Tibial nerve (tissue), 4 donors: ENCODE measurements at regions not wholly inside any gene's neighbourhood (a gene's known extent, or its start where the extent isn't known, plus 50 kb on each side); places are given as distances from the start of the nearest gene placed in this dataset.
"Not testable (repeated sequence)": the region's sequence is repeated elsewhere in the genome, so short reads cannot be mapped to it uniquely, and the experiment has no call there.

Experiments
- EP300 ChIP-seq, 2 donors: sonication (generic); formaldehyde crosslinking; IDR thresholded peaks; one replicate each; pipeline ENCODE4 v1.6.1; 2017; ENCODE audit warnings: antibody characterized with exemption in 2 of 2, mild to moderate bottlenecking in 1 of 2
- POLR2A ChIP-seq, 2 donors: fragments of 450-650 bp; IDR thresholded peaks; one replicate each; pipeline ENCODE4 v1.6.1; 2017; ENCODE audit warnings: antibody characterized with exemption in 2 of 2, mild to moderate bottlenecking in 2 of 2, moderate library complexity in 2 of 2
- TF ChIP-seq, protein P1 (sequence below), 5 experiments: fragments of 200-600 bp in 3 of 5; fragments of 450-650 bp in 2 of 5; sonication (generic) in 3 of 5; IDR thresholded peaks; one replicate each; pipeline ENCODE4 v1.5.1; 2016 to 2019; ENCODE audit warnings: antibody characterized with exemption in 5 of 5, mild to moderate bottlenecking in 3 of 5, moderate library complexity in 2 of 5

DNA sequence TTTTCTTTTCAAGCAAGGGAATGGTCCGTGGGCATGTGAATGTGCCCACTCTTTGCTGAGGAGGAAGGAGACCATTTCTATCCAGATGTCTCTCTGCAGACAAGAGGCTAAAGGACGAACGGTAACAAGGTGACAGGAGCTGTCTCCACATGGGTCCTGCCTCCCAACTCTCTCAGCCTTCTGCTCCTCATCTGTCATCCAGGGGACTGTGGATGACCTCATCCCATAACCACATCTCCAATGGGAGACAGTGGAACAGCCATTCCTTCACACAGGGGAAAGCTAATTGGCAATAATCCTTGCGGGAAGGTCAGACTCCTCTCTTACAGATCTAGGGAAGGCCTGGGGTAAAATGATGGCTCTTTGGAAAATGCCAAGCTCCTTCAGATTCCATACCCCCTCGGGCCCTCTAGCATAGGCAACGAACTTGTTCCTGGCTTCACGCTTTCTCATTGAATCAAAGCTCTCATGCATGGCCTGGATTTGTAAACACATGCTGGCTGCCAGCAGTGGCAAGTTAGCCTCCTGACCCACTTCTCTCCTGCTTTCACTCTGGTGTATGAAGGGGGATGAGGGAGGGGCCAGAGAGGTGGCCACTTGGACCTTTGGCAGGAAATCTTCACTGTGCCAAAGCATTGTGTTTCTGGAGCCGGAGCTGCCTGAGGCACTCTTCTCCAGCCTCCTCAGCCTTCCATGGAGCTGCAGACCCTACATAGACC, 65.8 kb upstream of the IKBKE start:
- TF ChIP-seq, protein P1, sequence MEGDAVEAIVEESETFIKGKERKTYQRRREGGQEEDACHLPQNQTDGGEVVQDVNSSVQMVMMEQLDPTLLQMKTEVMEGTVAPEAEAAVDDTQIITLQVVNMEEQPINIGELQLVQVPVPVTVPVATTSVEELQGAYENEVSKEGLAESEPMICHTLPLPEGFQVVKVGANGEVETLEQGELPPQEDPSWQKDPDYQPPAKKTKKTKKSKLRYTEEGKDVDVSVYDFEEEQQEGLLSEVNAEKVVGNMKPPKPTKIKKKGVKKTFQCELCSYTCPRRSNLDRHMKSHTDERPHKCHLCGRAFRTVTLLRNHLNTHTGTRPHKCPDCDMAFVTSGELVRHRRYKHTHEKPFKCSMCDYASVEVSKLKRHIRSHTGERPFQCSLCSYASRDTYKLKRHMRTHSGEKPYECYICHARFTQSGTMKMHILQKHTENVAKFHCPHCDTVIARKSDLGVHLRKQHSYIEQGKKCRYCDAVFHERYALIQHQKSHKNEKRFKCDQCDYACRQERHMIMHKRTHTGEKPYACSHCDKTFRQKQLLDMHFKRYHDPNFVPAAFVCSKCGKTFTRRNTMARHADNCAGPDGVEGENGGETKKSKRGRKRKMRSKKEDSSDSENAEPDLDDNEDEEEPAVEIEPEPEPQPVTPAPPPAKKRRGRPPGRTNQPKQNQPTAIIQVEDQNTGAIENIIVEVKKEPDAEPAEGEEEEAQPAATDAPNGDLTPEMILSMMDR (IDR thresholded peaks at IDR 0.05) = not testable (repeated sequence)
- TF ChIP-seq POLR2A, EP300 (IDR thresholded peaks at IDR 0.05): not testable (repeated sequence)
